T-helper 1 cell (primary cell): ENCODE measurements at regions not wholly inside any gene's neighbourhood (a gene's known extent, or its start where the extent isn't known, plus 50 kb on each side); places are given as distances from the start of the nearest gene placed in this dataset.

ENCODE experiments used
- DNase-seq, 5 donors: peaks; one replicate each; pipeline ENCODE4 v3.0.0-alpha.2; 2012 to 2020

GRCh38 chr12:92089559-92089958 is 56.1 kb downstream of the BTG1 start:
- no peak for DNase-seq

DNA sequence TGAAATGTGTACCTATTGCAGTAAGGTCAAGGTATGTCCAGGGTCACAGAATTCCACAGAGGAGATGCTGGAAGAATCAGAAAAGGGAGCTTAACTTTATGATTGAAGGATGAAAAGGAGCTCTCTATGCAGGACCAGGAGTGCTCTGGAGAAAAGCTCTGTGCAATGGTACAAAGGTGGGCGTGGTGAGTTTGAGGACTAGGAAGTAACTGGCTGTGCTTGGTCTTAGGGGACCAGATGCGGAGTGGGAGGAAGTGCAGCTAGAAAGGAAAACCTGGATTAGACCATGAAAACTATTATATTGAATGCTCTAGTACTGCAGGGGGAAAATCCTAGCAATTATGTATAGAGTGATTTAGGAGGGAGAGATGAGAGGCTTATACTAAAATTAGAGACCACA is 56.8 kb downstream of the BTG1 start:
- no peak for DNase-seq

DNA sequence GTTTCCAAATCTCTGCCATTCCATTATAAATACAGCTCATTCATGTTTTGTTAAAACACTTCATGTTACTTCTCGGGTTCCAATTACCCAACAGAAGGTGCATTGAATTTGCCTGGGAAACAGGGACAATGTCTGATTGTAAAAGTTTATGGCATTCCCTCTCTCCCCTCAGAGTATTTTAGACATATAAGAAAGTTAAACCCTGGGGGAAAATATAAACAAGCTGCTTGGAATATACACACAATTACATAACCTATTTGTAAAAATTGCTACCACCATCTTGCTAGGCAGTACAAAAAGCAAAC is 60.0 kb downstream of the BTG1 start:
- no peak for DNase-seq

DNA sequence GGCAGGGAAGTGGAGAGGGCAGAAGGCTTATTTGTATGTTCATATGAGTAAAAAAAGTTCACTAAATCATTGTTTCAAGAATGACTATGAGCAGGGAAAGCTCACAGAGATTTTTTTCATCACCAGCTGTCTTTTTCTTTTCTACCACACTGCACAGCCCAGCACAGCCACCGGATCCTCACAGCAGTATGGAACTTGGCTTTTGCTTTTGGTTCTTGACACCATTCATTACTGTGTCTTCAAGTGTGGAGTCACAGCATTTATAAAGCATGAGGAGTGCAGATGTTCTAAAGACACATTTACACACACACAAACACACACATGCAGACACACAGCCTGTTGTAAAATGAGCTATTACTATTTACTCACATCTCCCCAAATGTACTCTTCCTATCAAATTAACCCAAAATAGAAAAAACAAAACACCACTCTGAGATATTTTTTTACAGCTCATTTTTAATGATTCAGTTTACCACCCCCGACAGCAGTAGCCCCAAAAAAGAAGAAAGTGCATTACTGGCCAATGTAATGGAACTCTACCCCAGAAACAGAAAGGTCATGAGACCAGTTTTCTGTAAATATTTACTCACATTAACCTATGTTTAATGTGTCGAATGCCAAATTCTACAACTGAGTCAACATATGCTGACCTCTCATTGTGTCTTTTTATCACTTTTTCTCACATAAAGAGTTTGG is 60.5 kb downstream of the BTG1 start:
- peak in 1 of 5 donors; percentile 16 for DNase-seq

DNA sequence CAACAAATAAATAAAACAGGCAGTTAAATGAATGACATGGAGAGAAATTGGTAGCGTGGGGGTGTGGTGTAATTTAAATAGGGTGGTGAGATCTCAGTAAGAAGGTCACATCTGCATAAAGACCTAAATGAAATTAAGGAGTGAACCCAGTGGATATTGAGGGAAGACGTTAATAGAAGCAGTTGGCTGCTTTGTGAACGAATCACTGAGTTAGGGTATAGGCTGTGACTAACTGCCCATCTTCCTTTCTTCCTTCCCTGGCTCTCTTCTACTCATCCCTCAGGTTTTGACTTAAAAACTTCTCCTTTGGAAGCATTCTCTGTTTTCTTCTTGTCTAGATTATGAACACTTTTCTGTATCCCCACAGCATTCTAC is 64.7 kb downstream of the BTG1 start:
- no peak for DNase-seq

GRCh38 chr12:92079054-92079385 is 66.6 kb downstream of the BTG1 start:
- no peak for DNase-seq

- no peak for DNase-seq
Observed at GRCh38 chr12:92078167-92079053, 67.2 kb downstream of the BTG1 start.

DNA sequence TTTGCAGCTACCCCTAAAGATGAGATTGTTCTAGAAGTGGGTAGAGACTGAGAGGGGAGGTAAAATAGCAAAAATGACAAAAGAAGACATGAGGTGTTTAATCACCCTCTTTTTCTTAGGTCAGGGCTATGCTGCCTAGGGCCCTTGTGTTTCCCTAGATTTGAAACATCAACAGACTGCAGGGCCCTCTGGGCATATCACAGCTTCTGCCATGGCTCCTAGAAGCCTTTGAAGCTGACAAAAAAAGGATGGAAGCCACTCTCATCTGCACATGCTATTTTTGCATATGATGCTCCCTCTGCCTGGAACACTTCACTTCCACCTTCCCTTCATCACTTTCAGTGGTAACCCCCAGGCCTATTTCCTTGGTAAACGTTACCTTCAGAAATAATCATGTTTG is 68.1 kb downstream of the BTG1 start:
- DNase-seq: no peak

DNA sequence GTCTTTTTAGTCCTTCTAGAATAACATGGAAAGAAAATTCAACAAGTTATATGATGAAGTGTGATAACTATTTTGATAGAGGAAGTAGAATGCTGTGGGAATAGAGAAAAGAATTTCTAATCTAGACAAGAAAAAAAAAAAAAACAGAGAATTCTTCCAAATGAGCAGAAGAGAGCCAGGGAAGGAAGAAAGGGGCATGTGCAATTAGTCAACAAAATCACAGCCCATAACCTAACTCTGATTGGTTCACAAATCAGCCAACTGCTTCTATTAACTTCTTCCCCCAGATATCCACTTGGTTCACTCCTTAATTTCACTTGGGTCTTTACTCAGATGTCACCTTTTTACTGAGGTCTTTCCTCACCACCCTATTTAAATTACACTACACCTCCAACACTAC is 69.5 kb downstream of the BTG1 start:
- DNase-seq: no peak

DNA sequence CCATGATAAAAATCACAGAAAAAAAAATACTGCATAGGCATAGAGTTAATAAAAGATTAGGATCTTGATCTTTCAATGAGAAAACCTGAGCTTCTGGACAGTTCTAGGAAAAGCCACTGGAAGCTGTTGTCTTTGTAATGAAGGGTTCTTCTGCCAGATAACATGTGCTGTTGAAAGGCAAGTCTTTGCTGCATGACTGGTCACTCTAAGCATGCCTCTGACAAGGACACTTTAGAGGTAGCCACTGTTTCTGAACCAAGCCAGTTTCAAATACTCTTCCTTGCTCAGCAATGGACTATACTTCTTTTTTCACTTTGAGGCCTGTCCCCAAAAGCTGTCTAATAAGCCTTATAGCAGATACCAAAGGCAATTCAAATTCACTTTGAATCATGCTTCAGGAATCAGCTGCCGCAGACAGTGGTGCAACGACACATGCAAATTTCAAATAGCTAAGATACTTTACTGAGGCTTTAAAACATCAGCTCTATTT is 70.2 kb downstream of the BTG1 start:
- no peak for DNase-seq

DNA sequence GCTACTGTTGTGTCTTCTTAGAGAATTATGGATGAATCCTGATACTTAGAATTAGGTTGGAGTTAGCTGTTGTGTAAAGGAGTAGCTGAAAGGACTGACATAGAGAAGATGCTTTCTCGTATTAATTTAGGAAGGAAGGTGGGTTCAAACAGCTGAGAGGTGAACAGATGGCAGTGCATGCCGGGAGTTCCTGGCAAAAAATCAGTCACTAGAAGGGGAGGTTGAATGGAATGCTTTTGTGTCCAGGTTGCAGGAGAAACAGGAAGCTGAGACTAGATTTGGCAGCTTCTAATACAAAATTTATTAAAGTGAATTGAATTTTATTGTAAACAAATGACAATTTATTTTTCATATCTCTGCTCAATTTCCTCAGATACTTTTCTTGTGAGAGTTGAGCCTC is 70.8 kb downstream of the BTG1 start:
- DNase-seq: no peak

DNA sequence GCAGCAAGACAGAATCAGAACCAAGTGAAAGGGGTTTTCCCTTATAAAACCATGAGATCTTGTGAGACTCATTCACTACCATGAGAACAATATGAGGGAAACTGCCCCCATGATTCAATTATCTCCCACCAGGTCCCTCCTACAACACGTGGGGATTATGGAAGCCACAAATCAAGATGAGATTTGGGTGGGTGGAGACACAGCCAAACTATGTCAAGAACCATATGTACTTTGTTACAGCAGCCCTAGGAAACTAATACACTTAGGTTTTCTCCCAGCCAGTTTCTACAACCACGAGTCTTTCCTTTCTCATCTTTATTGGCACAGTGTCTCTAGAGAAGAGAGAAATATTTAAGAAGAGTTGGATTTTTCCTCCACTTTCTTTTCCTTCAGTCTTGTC is 72.6 kb downstream of the BTG1 start:
- no peak for DNase-seq

DNA sequence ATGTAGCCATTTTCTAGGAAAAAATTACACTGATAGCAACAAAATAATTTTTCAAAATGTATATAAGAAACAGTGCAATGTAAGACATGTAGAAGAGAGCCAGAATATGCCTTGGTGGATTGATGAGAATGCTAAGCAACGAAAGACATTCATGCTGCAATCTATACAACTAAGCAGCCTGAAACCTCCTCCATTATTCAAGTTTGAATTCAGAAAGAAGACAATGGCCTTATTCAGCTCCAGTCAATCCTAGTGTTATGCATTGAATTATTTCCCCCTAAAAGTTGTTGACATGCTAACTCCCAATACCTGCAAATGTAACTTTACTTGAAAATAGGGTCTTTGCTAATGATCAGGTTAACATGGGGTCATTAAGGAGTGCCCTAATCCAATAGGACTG is 73.5 kb downstream of the BTG1 start:
- DNase-seq: no peak

DNA sequence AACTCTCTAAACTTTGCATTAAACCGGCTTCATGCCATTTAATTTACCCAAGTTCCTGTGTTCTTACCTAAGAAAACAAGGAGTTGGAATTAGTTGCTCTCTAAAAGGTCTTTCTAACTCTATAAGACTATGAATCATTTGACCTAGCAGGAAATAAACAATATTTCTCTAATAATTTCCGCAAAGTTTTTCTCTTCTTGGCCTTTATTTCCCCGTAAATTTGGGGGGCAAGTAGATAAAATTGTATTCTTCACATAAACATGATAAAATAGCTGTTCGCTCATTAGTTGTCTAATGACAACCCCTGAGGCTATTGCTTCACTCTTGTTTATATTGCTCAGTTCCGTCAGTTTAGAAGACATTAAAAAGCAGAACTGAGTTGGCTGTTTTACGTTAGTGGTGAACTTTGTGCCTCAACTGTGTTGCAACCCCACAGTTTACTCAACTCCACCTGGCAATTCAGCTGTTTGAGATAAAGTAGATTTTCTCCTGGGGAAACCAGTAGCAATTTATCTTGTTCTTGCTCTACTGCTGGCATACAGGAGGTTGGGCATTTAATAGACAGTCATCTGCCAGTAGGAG is 74.7 kb downstream of the BTG1 start:
- no peak for DNase-seq

DNA sequence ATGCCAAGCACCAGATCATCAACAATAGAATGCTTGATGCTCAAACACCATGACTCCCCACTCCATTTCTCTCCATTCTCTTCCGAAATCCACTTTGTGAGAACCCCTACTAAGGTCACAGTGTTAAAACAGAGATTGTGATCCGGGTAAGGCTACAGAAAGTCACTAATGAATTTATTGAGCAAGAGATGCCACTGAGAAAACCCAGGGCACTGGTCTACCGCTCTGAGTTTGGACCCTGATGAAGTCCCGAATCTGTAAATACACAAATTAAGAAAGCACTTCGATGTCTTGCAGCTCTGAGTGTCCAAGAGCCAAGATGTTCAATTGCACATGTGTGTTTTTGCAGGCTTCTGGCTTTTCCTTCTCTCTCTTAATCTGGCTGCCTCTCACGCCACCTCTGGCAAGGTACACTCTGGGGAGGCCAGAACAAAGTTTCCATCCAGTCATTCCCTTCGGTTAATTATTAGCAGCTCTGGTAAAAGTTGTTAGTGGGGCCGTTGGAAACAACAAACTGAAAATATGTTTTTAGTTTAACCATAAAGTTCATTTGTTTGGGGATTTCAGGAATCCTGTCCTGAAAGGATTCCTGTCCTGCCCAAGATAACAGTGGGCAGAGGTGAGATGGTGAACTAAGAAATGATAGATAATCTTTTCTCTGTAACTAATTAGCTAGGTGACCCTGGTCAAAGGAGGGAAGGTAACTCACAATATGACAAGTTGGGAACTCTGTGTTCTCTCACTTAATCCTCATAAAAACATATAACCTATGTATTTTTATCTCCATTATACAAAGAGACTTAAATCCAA is 75.4 kb downstream of the BTG1 start:
- no peak for DNase-seq

DNA sequence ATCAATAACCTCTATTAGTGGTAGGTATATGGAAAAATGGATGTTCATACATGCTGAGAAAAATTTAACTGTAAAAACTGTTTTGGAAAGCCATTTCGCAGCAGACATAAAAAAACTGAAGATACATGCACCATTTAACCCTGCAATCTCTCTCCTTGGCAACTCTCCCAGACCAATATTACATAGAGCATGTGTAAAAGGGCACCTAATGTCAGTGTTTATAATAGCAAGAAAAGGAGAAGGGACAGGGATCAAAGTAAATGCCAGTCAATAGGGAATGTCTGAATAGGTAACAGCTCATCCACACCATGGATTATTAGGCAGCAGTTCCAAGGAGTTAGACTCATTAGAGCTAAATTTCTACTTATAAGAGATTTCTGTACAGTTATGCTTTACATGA is 77.2 kb downstream of the BTG1 start:
- DNase-seq: no peak

DNA sequence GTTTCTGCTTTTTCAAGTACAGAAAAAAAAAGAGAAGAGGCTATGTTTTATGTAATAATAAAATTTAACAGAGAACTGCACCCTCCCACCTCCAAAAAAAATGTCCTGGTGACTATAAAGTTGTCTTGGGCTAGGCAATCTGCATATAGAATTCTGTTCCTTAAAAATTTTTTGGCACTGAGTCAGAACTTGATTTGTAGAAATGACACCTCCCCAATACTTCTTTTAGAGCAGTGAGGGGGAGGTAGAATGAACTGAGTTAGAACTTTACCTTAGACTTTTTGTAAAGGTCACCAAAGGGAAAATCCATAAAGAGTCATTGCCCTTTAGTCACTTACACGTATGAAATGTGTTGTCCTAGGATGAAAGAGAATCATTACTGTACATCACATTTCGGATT is 80.0 kb downstream of the BTG1 start:
- DNase-seq: no peak

DNA sequence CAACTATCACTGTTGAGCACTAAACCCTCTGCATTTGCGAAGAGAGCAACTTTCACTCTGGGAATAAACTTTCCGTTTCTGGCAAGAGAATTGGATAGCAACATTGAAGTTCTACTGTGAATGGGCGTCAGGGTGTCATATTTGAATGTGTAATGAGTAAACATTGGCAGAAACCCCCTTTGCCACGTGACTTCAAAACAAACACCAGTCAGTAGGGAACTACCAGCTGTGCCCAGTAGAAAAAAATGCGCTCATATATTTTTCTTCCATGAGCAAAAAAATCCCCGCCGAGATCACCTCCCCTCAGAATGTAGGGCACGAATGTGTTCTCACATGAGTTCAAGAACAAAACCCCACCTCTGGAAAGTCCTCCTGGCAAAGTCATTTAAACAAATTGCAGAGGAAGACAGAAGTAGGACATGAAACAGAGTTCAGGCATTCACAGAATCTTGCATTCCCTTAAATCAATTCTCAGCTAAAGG is 80.6 kb downstream of the BTG1 start:
- peak in 4 of 5 donors; percentile 22 to 47 (median 32) for DNase-seq

GRCh38 chr12:92064422-92064821 is 81.2 kb downstream of the BTG1 start:
- DNase-seq: no peak

- no peak for DNase-seq
Observed at GRCh38 chr12:92063641-92064040, 82.0 kb downstream of the BTG1 start.

DNA sequence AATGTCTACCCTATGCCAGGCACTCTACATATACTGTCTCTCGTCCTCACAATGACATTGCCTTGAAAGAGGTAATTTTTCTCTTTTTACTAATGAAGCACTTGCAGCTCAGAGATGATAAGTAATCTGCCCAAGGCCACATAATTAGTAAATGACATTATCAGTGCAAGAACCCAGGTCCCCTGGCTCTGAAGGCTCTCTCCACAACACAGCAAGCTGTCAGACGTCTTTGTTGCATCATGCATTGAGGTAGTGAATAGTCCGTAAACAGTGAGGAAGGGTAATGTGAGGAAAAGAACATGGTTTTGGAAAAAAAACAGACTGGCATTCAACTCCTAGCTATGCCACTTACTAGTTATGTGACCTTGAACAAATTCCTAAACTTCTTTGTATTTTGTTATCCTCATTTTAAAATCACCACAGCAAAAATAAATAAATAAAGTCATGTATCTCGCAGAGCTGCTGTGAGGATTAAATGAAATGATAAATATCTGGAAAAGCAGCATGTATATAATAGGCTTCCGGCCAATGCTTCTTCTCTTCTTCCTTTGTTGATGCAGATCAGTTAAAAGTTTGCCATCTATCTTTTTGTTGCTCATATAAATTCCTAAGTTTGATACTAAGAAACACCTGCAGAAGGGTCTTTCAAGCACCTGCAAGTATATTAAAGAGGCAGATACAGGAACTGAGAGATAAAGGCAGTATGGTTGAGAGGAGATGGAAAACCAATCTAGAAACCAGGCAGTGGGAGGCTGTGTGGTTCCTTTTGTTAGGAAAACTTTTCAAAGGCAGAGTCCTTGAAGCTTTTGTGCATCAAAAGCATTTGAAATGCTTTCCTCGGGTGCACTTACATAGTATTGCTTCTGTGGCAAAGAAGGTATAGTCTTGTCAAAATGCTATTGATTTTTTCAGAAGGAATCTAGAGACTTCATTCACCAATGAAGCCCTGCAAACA is 82.8 kb downstream of the BTG1 start:
- no peak for DNase-seq

- no peak for DNase-seq
Observed at GRCh38 chr12:92061061-92061460, 84.6 kb downstream of the BTG1 start.
